ENCODE measurements at regions not wholly inside any gene's neighbourhood (a gene's known extent, or its start where the extent isn't known, plus 50 kb on each side); places are given as distances from the start of the nearest gene placed in this dataset.

GRCh38 chr4:184889666-184890335 is 64.0 kb upstream of the ACSL1 start:
- DNase-seq (ENCODE audit: low read depth) = no peak
- no peak for TF ChIP-seq CTCF (IDR thresholded peaks at IDR 0.05; ENCODE audit: insufficient read depth, low read depth, low read length, missing control alignments)
- no peak overlapping the region for H3K4me3 ChIP-seq (ENCODE audit: low read length)

- no peak for TF ChIP-seq CTCF (IDR thresholded peaks at IDR 0.05; ENCODE audit: insufficient read depth, low read depth, low read length, missing control alignments)
These were observed 64.7 kb upstream of the ACSL1 start for GRCh38 chr4:184890499-184890898.

GRCh38 chr4:184891816-184892397 is 66.1 kb upstream of the ACSL1 start:
- no peak overlapping the region for H3K4me3 ChIP-seq (ENCODE audit: low read length)
- TF ChIP-seq CTCF (IDR thresholded peaks at IDR 0.05; ENCODE audit: insufficient read depth, low read depth, low read length, missing control alignments) = no peak
- no peak for DNase-seq (ENCODE audit: low read depth)

More at GRCh38 chr4:184890499-184890898, 64.7 kb upstream of the ACSL1 start:
- no peak overlapping the region for H3K4me3 ChIP-seq (ENCODE audit: low read length)
- DNase-seq (ENCODE audit: low read depth) = no peak

GRCh38 chr4:184892999-184893398 is 67.2 kb upstream of the ACSL1 start:
- no peak for TF ChIP-seq CTCF (IDR thresholded peaks at IDR 0.05; ENCODE audit: insufficient read depth, low read depth, low read length, missing control alignments)
- no peak overlapping the region for H3K4me3 ChIP-seq (ENCODE audit: low read length)
- no peak for DNase-seq (ENCODE audit: low read depth)

GRCh38 chr4:184893801-184894571 is 68.2 kb upstream of the ACSL1 start:
- H3K4me3 ChIP-seq (ENCODE audit: low read length) = no peak overlapping the region
- DNase-seq (ENCODE audit: low read depth) = no peak
- TF ChIP-seq CTCF (IDR thresholded peaks at IDR 0.05; ENCODE audit: insufficient read depth, low read depth, low read length, missing control alignments) = no peak

- DNase-seq (ENCODE audit: low read depth) = no peak
- TF ChIP-seq CTCF (IDR thresholded peaks at IDR 0.05; ENCODE audit: insufficient read depth, low read depth, low read length, missing control alignments) = no peak
- no peak overlapping the region for H3K4me3 ChIP-seq (ENCODE audit: low read length)
These were observed 69.4 kb upstream of the ACSL1 start for GRCh38 chr4:184895012-184895695.
